Heart right ventricle (tissue), 16 donors: ENCODE measurements at regions not wholly inside any gene's neighbourhood (a gene's known extent, or its start where the extent isn't known, plus 50 kb on each side); places are given as distances from the start of the nearest gene placed in this dataset.

ENCODE experiments used
- ATAC-seq, 8 donors: fragments of 200-7000 bp; cut with Tn5 transposase; one replicate each; pipeline ENCODE4 v1.9.1; 2020; ENCODE audit warnings: mild to moderate bottlenecking in 8 of 8, moderate library complexity in 8 of 8, moderate number of reproducible peaks in 1 of 8
- DNase-seq, 2 donors: peaks; one replicate each; pipeline ENCODE4 v3.0.0-alpha.2; 2020
- H3K27ac ChIP-seq, 10 donors: fragments of 200-600 bp; sonication (generic) in 2 of 10; one replicate each; pipeline versions ENCODE4 v1.5.0 to v1.8.0; 2020 to 2022; ENCODE audit warnings: mild to moderate bottlenecking in 3 of 10
- H3K27me3 ChIP-seq, 7 donors: fragments of 200-600 bp; one replicate each; pipeline ENCODE4 v1.8.0; 2021 to 2022; ENCODE audit warnings: mild to moderate bottlenecking in 2 of 7
- H3K36me3 ChIP-seq, 9 donors: fragments of 200-600 bp; sonication (generic) in 1 of 9; one replicate each; pipeline versions ENCODE4 v1.5.0 to v1.8.0; 2020 to 2022; ENCODE audit warnings: mild to moderate bottlenecking in 2 of 9
- H3K4me1 ChIP-seq, 9 donors: fragments of 200-600 bp; sonication (generic) in 1 of 9; one replicate each; pipeline versions ENCODE4 v1.5.0 to v1.8.0; 2020 to 2022; ENCODE audit warnings: mild to moderate bottlenecking in 4 of 9
- H3K4me3 ChIP-seq, 10 donors: fragments of 200-600 bp; sonication (generic) in 2 of 10; one replicate each; pipeline versions ENCODE4 v1.5.0 to v1.8.0; 2020 to 2022; ENCODE audit warnings: mild to moderate bottlenecking in 7 of 10, moderate library complexity in 2 of 10
- H3K9me3 ChIP-seq, 11 donors: fragments of 200-600 bp in 10 of 11; sonication (generic) in 2 of 11; one replicate each; pipeline versions ENCODE4 v1.5.0 to v1.8.0; 2013 to 2022; ENCODE audit warnings: mild to moderate bottlenecking in 2 of 11, control low read depth in 1 of 11, moderate library complexity in 1 of 11
- WGBS, 2 donors: extraction: QIAGEN DNeasy Blood & Tissue Kit; methylation state at CpG; one replicate each; pipeline ENCODE4 v1.1.7; 2013; ENCODE audit warnings: inconsistent platforms in 1 of 2; 5-methylcytosine and 5-hydroxymethylcytosine counted together
- intact Hi-C, 10 donors: fragments of 100-400 bp; cut with DNase I; formaldehyde crosslinking; loops; one replicate each; pipeline versions ENCODE4 v1.11.1 to v1.14.2; 2022
- TF ChIP-seq, protein P1 (sequence below), 9 donors: fragments of 200-600 bp; sonication (generic) in 2 of 9; IDR thresholded peaks; one replicate each; pipeline versions ENCODE4 v1.5.0 to v1.8.0; 2021 to 2022; ENCODE audit warnings: antibody characterized with exemption in 9 of 9, mild to moderate bottlenecking in 5 of 9, moderate library complexity in 1 of 9
- donor health status: Arrhythmogenic right ventricular cardiomyopathy.
- donor health status: ischemic (EF 13 %, LVEDD 7.1; RV severe dilation, severe dysfunction).
- donor health status: healthy with polysubstance abuse.
- donor health status: DM: no; HTN: yes; CAD: no.
- donor health status: DM: no; HTN: no; CAD: no.
- donor health status: ischemic (EF 25% LVEDD 6.9; RV normal size, moderate dysfunction).
- donor health status: ischemic (EF 25% LVEDD 5.7; RV mildly dilated, moderate dysfunction).
- donor health status: healthy.
- donor health status: DM: yes; HTN: yes; CAD: no.
- donor health status: Ischemic cardiomyopathy.
- donor health status: ischemic (EF 35%, LVEDD 5.7; RV mildly dilated, moderate dysfunction).
- donor health status: nonischemic (EF 11% LVEDD 7.7; RV severe dilation, severe dysfunction).
- donor health status: DM: yes; HTN: yes; CAD: no.
- donor health status: PGD.
- donor health status: ischemic (EF 29% LVEDD 5.4; RV normal size, mild dysfunction).
- donor health status: nonischemic (EF 23%, LVEDD 6.1; RV moderate dilation, normal function).

DNA sequence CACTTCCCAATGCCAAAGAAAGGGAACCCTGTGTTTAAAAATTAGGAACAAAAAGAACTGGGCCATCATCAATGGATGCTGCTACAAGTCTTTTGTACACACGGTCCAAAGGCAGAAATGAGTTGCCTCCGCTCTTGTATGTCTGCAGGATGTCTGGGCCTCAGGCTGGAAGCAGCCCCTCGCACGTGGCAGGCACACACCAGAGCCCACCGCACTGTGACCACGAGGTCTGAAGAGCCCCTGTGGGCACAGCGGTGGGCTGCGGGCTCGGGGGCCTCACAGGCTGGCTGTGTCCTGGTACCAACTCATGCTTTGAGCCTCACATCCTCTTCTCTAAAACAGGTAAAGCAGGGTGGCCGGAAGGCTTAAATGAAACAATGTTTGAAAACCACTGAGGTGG, 309.3 kb downstream of the C16orf95 start:
- intact Hi-C loops = no loop called here
- WGBS, 2 donors = 90 to 92% methylated on average over 10 of the region's 10 CpGs
- Histone ChIP-seq H3K27ac (no peak overlapping the region), H3K4me1 (no peaks in the 10 kb centered on the region), H3K9me3 (peaks cover 0 to 18% (median 0%) of the 10 kb centered on the region in 11 donors), H3K27me3 (peaks cover 0 to 5% (median 0%) of the 10 kb centered on the region in 7 donors), H3K36me3 (no peaks in the 10 kb centered on the region), H3K4me3 (no peak overlapping the region)
- TF ChIP-seq, protein P1, sequence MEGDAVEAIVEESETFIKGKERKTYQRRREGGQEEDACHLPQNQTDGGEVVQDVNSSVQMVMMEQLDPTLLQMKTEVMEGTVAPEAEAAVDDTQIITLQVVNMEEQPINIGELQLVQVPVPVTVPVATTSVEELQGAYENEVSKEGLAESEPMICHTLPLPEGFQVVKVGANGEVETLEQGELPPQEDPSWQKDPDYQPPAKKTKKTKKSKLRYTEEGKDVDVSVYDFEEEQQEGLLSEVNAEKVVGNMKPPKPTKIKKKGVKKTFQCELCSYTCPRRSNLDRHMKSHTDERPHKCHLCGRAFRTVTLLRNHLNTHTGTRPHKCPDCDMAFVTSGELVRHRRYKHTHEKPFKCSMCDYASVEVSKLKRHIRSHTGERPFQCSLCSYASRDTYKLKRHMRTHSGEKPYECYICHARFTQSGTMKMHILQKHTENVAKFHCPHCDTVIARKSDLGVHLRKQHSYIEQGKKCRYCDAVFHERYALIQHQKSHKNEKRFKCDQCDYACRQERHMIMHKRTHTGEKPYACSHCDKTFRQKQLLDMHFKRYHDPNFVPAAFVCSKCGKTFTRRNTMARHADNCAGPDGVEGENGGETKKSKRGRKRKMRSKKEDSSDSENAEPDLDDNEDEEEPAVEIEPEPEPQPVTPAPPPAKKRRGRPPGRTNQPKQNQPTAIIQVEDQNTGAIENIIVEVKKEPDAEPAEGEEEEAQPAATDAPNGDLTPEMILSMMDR (IDR thresholded peaks at IDR 0.05) = no peak
- DNase-seq = no peak
- no peak for ATAC-seq

DNA sequence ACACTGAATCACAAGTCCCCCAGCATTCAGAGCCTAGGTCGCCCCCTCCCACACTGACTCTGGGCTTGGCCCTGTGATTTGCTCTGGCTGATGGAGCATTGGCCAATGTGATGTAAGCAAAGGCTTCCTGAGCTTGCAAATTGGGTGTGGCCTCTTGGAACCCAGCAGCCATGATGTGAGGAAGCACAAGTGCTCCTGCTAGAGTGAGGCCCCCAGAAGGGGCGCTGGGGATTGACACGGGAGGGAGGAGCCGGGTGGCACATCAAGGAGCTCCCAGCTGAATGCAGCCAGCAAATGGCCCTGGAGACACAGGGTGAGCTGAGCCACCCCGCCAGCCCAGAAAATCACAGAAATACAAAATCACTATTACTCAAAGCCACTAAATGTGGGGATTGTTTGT, 308.5 kb downstream of the C16orf95 start:
- Histone ChIP-seq H3K4me1 (no peaks in the 10 kb centered on the region), H3K4me3 (no peak overlapping the region), H3K9me3 (peaks cover 0 to 18% (median 0%) of the 10 kb centered on the region in 11 donors), H3K27me3 (peaks cover 0 to 5% (median 0%) of the 10 kb centered on the region in 7 donors), H3K36me3 (no peaks in the 10 kb centered on the region), H3K27ac (no peak overlapping the region)
- WGBS, 2 donors = 97 to 99% methylated on average over 5 of the region's 5 CpGs
- ATAC-seq (no peak), DNase-seq (no peak)
- TF ChIP-seq, protein P1 (IDR thresholded peaks at IDR 0.05) = no peak
- intact Hi-C loops = no loop called here

DNA sequence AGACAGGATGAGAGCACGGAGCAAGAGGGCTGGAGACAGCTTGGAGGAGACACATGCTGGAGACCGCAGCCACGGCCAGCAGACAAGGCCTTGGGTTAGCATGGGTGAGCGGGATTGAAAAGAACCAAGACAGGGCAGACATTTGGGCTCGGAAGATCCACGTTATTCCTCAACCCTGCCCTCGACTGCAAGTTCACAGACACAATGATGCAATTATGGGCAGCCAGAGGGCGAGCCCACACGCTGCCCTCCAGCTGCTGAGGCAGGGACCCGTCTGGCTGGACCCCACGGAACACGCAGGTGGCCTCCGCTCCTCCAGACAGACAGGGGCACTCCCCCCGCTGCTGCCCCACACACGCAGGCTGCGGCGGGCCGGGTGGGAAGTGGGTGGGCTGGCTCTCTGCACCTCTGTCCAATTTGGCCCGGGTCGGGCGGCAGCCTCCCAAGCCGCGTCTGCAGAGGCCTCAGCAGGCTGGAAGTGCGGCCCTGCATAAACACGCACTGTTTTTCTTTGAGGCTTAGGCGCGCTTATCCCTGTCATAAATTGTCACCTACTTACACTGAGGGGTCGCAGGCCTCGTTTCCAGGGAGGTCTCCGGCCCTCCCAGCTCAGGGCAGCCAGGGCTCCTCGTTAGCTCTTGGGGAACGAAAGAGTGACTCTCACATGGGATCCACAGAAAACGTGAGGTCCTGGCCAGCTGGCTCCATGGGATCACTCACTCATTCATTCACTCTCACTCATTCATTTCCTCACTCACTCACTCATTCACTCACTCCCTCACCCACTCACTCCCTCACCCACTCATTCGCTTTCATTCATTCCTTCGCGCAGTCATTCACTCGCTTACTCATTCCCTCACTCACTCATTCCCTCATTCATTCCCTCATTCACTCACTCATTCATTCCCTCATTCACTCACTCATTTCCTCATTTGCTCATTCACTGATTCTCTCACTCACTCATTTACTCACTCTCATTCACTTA, 303.9 kb downstream of the C16orf95 start:
- H3K27me3 ChIP-seq = peaks cover 0 to 15% (median 0%) of the 10 kb centered on the region in 7 donors
- peak in 7 of 8 donors; percentile 59 to 80 (median 69) for ATAC-seq
- H3K9me3 ChIP-seq = peaks cover 0 to 8% (median 0%) of the 10 kb centered on the region in 11 donors
- H3K27ac ChIP-seq = peak overlapping the region in 5 of 10 donors; percentile 2 to 65 (median 52)
- intact Hi-C loops = no loop called here
- H3K36me3 ChIP-seq = no peaks in the 10 kb centered on the region
- 62 to 64% methylated on average over 37 of the region's 37 CpGs for WGBS, 2 donors
- TF ChIP-seq, protein P1 (IDR thresholded peaks at IDR 0.05) = no peak
- no peaks in the 10 kb centered on the region for H3K4me1 ChIP-seq
- no peak overlapping the region for H3K4me3 ChIP-seq
- DNase-seq = no peak

DNA sequence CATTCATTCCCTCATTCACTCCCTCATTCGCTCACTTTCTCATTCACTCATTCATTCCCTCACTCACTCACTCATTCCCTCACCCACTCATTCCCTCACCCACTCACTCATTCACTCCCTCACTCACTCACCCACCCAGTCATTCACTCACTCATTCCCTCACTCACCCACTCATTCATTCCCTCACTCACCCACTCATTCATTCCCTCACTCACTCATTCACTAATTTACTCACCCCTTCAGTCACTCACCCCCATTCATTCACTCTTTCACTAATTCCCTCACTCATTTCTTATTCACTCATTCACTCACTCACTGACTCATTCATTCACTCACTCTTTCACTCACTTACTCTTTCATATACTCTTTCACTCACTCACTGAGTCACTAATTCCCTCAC, 303.1 kb downstream of the C16orf95 start:
- Histone ChIP-seq H3K27ac (no peak overlapping the region), H3K9me3 (peaks cover 0 to under 1% (median 0%) of the 10 kb centered on the region in 11 donors), H3K36me3 (no peaks in the 10 kb centered on the region), H3K27me3 (peaks cover 0 to 15% (median 0%) of the 10 kb centered on the region in 7 donors), H3K4me1 (no peaks in the 10 kb centered on the region), H3K4me3 (no peak overlapping the region)
- no peak for ATAC-seq
- 98 to 100% methylated on average over 1 of the region's 1 CpG for WGBS, 2 donors
- TF ChIP-seq, protein P1 (IDR thresholded peaks at IDR 0.05) = no peak
- DNase-seq = no peak
- intact Hi-C loops = no loop called here
